Stomach smooth muscle (tissue), 2 donors: ENCODE measurements at regions not wholly inside any gene's neighbourhood (a gene's known extent, or its start where the extent isn't known, plus 50 kb on each side); places are given as distances from the start of the nearest gene placed in this dataset.
A peak's percentile ranks its signal among the peaks of the same experiment; 100 is the strongest.

Source experiments
- H3K27ac ChIP-seq: one replicate; pipeline ENCODE4 v1.7.0; 2013; ENCODE audit warnings: mild to moderate bottlenecking, low read length, inconsistent platforms
- H3K27me3 ChIP-seq, 2 donors: one replicate each; pipeline ENCODE4 v1.7.0; 2013; ENCODE audit warnings: low read length in 2 of 2; ENCODE audit not compliant: insufficient read depth in 2 of 2, control insufficient read depth in 1 of 2
- H3K36me3 ChIP-seq, 2 donors: one replicate each; pipeline ENCODE4 v1.7.0; 2013; ENCODE audit warnings: low read length in 2 of 2; ENCODE audit not compliant: control insufficient read depth in 2 of 2, insufficient read depth in 2 of 2
- H3K4me1 ChIP-seq: one replicate; pipeline ENCODE4 v1.7.0; 2013; ENCODE audit warnings: low read length; ENCODE audit not compliant: control insufficient read depth, insufficient read depth
- H3K4me3 ChIP-seq, 2 donors: one replicate each; pipeline ENCODE4 v1.7.0; 2013; ENCODE audit warnings: low read length in 2 of 2
- H3K9ac ChIP-seq, 2 donors: one replicate each; pipeline ENCODE4 v1.7.0; 2013; ENCODE audit warnings: low read length in 2 of 2, mild to moderate bottlenecking in 1 of 2
- H3K9me3 ChIP-seq, 2 donors: one replicate each; pipeline ENCODE4 v1.7.0; 2013; ENCODE audit warnings: low read length in 2 of 2; ENCODE audit not compliant: control insufficient read depth in 2 of 2
- donor health status: healthy.
- donor health status: Pancreatic carcinoma.

GRCh38 chr1:54483875-54484437 is 64.1 kb upstream of the ACOT11 start:
- Histone ChIP-seq H3K9me3 (no peaks in the 10 kb centered on the region), H3K9ac (no peak overlapping the region), H3K27ac (no peak overlapping the region), H3K4me3 (no peak overlapping the region), H3K27me3 (no peaks in the 10 kb centered on the region), H3K36me3 (no peaks in the 10 kb centered on the region), H3K4me1 (peaks cover 21% of the 10 kb centered on the region)

GRCh38 chr1:54481201-54481884 is 66.7 kb upstream of the ACOT11 start:
- Histone ChIP-seq H3K9me3 (no peaks in the 10 kb centered on the region), H3K4me3 (no peak overlapping the region), H3K4me1 (peaks cover 4% of the 10 kb centered on the region), H3K27me3 (no peaks in the 10 kb centered on the region), H3K36me3 (no peaks in the 10 kb centered on the region), H3K9ac (no peak overlapping the region), H3K27ac (no peak overlapping the region)

GRCh38 chr1:54480525-54480848 is 67.5 kb upstream of the ACOT11 start:
- Histone ChIP-seq H3K9me3 (no peaks in the 10 kb centered on the region), H3K36me3 (no peaks in the 10 kb centered on the region), H3K27ac (no peak overlapping the region), H3K27me3 (no peaks in the 10 kb centered on the region), H3K9ac (no peak overlapping the region), H3K4me3 (no peak overlapping the region), H3K4me1 (peaks cover 11% of the 10 kb centered on the region)

GRCh38 chr1:54479841-54480524 is 68.0 kb upstream of the ACOT11 start:
- H3K4me3 ChIP-seq, result no peak overlapping the region
- H3K9me3 ChIP-seq, result no peaks in the 10 kb centered on the region
- no peak overlapping the region for H3K27ac ChIP-seq
- no peaks in the 10 kb centered on the region for H3K36me3 ChIP-seq
- H3K9ac ChIP-seq, result no peak overlapping the region
- H3K27me3 ChIP-seq, result no peaks in the 10 kb centered on the region
- peaks cover 16% of the 10 kb centered on the region for H3K4me1 ChIP-seq

GRCh38 chr1:54479251-54479650 is 68.8 kb upstream of the ACOT11 start:
- no peaks in the 10 kb centered on the region for H3K9me3 ChIP-seq
- no peaks in the 10 kb centered on the region for H3K36me3 ChIP-seq
- H3K4me3 ChIP-seq, result no peak overlapping the region
- no peak overlapping the region for H3K27ac ChIP-seq
- no peak overlapping the region for H3K9ac ChIP-seq
- peaks cover 20% of the 10 kb centered on the region for H3K4me1 ChIP-seq
- H3K27me3 ChIP-seq, result no peaks in the 10 kb centered on the region

GRCh38 chr1:54477153-54477561 is 70.9 kb upstream of the ACOT11 start:
- Histone ChIP-seq H3K4me3 (no peak overlapping the region), H3K9ac (no peak overlapping the region), H3K27ac (peak overlapping the region; percentile 71), H3K4me1 (peaks cover 26% of the 10 kb centered on the region), H3K36me3 (no peaks in the 10 kb centered on the region), H3K27me3 (no peaks in the 10 kb centered on the region), H3K9me3 (no peaks in the 10 kb centered on the region)

- Histone ChIP-seq H3K4me1 (peaks cover 26% of the 10 kb centered on the region), H3K27ac (peak overlapping the region; percentile 71), H3K36me3 (no peaks in the 10 kb centered on the region), H3K9me3 (no peaks in the 10 kb centered on the region), H3K4me3 (no peak overlapping the region), H3K9ac (no peak overlapping the region), H3K27me3 (no peaks in the 10 kb centered on the region)
Observed at GRCh38 chr1:54476530-54477109, 70.4 kb upstream of the SSBP3 start.

GRCh38 chr1:54475946-54476516 is 69.8 kb upstream of the SSBP3 start:
- Histone ChIP-seq H3K4me1 (peaks cover 26% of the 10 kb centered on the region), H3K9me3 (no peaks in the 10 kb centered on the region), H3K27ac (peak overlapping the region; percentile 71), H3K27me3 (no peaks in the 10 kb centered on the region), H3K4me3 (peak overlapping the region; percentile 65 to 70), H3K9ac (peak overlapping the region; percentile 27 to 29), H3K36me3 (no peaks in the 10 kb centered on the region)

GRCh38 chr1:54475357-54475881 is 69.2 kb upstream of the SSBP3 start:
- Histone ChIP-seq H3K27ac (peak overlapping the region; percentile 71), H3K4me3 (peak overlapping the region; percentile 65 to 70), H3K36me3 (no peaks in the 10 kb centered on the region), H3K4me1 (peaks cover 26% of the 10 kb centered on the region), H3K9me3 (no peaks in the 10 kb centered on the region), H3K9ac (peak overlapping the region; percentile 13 to 50), H3K27me3 (no peaks in the 10 kb centered on the region)

GRCh38 chr1:54474310-54475251 is 68.4 kb upstream of the SSBP3 start:
- peak overlapping the region; percentile 71 for H3K27ac ChIP-seq

More at GRCh38 chr1:54474310-54475251, 68.4 kb upstream of the SSBP3 start:
- Histone ChIP-seq H3K27me3 (no peaks in the 10 kb centered on the region), H3K36me3 (no peaks in the 10 kb centered on the region), H3K4me1 (peaks cover 26% of the 10 kb centered on the region), H3K9ac (peak overlapping the region; percentile 36 to 50), H3K4me3 (peak overlapping the region; percentile 65 to 70), H3K9me3 (no peaks in the 10 kb centered on the region)
